Vagina (tissue), 2 donors: ENCODE measurements at regions not wholly inside any gene's neighbourhood (a gene's known extent, or its start where the extent isn't known, plus 50 kb on each side); places are given as distances from the start of the nearest gene placed in this dataset.

Source experiments
- DNase-seq, 2 donors: peaks; one replicate each; pipeline ENCODE4 v3.0.0-alpha.2; 2017; ENCODE audit errors: extremely low spot score in 2 of 2
- H3K27ac ChIP-seq: fragments of 200-600 bp; sonication (generic); one replicate; pipeline ENCODE4 v1.5.1; 2019
- H3K27me3 ChIP-seq: fragments of 200-600 bp; sonication (generic); one replicate; pipeline ENCODE4 v1.5.1; 2019
- H3K36me3 ChIP-seq, 2 donors: fragments of 200-600 bp; sonication (generic); one replicate each; pipeline ENCODE4 v1.5.1; 2017 to 2019
- H3K4me1 ChIP-seq: fragments of 200-600 bp; sonication (generic); one replicate; pipeline ENCODE4 v1.5.1; 2019
- H3K4me3 ChIP-seq, 2 donors: fragments of 200-600 bp; sonication (generic); 1 replicate in 1 of 2; 2 replicates in 1 of 2; pipeline ENCODE4 v1.5.1; 2016 to 2019
- H3K9me3 ChIP-seq: fragments of 200-600 bp; sonication (generic); one replicate; pipeline ENCODE4 v1.5.1; 2019
- POLR2A ChIP-seq, 2 donors: fragments of 450-650 bp; IDR thresholded peaks; one replicate each; pipeline ENCODE4 v1.6.1; 2017; ENCODE audit warnings: antibody characterized with exemption in 2 of 2, mild to moderate bottlenecking in 2 of 2, moderate library complexity in 2 of 2
- POLR2AphosphoS5 ChIP-seq, 2 donors: sonication (generic); formaldehyde crosslinking; IDR thresholded peaks; one replicate each; pipeline ENCODE4 v1.9.0; 2017; ENCODE audit warnings: antibody characterized with exemption in 2 of 2, mild to moderate bottlenecking in 2 of 2, low read depth in 1 of 2; ENCODE audit not compliant: insufficient read depth in 1 of 2
- intact Hi-C: fragments of 100-400 bp; cut with DNase I; formaldehyde crosslinking; loops from one replicate; pipeline ENCODE4 v1.15.1; 2023
- TF ChIP-seq, protein P1 (sequence below), 3 experiments: fragments of 450-650 bp in 2 of 3; fragments of 200-600 bp in 1 of 3; sonication (generic) in 1 of 3; IDR thresholded peaks; one replicate each; pipeline ENCODE4 v1.5.1; 2017 to 2019; ENCODE audit warnings: antibody characterized with exemption in 3 of 3, mild to moderate bottlenecking in 2 of 3, moderate library complexity in 2 of 3

DNA sequence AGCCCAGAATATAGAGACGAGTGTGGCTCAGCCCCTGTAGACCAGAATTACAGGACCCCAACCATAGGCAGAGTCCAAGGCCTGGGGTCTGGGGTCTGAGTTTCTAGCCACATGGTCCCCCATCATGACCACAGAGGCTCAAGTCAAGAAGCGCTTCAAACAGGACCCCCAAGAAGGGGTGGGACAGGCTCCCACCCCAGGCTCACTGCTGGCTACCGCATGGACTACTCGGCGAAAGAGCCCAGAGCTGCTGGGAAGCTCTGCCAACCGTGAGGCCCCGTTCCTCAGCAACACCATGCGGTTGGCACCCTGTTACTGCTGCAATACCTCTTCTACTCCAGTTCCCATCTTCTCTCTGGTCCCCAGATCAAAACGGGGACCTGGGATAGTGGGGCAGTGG, 254.8 kb downstream of the TEX29 start:
- intact Hi-C loops, result no loop called here
- H3K27me3 ChIP-seq, result no peaks in the 10 kb centered on the region
- H3K9me3 ChIP-seq, result no peaks in the 10 kb centered on the region
- H3K4me3 ChIP-seq, result no peak overlapping the region
- no peak for TF ChIP-seq POLR2A (IDR thresholded peaks at IDR 0.05)
- TF ChIP-seq, protein P1, sequence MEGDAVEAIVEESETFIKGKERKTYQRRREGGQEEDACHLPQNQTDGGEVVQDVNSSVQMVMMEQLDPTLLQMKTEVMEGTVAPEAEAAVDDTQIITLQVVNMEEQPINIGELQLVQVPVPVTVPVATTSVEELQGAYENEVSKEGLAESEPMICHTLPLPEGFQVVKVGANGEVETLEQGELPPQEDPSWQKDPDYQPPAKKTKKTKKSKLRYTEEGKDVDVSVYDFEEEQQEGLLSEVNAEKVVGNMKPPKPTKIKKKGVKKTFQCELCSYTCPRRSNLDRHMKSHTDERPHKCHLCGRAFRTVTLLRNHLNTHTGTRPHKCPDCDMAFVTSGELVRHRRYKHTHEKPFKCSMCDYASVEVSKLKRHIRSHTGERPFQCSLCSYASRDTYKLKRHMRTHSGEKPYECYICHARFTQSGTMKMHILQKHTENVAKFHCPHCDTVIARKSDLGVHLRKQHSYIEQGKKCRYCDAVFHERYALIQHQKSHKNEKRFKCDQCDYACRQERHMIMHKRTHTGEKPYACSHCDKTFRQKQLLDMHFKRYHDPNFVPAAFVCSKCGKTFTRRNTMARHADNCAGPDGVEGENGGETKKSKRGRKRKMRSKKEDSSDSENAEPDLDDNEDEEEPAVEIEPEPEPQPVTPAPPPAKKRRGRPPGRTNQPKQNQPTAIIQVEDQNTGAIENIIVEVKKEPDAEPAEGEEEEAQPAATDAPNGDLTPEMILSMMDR (IDR thresholded peaks at IDR 0.05), result no peak
- TF ChIP-seq POLR2AphosphoS5 (IDR thresholded peaks at IDR 0.05; ENCODE audit: insufficient read depth in 1 of 2, low read depth in 1 of 2), result no peak
- DNase-seq, result no peak
- H3K4me1 ChIP-seq, result no peaks in the 10 kb centered on the region
- H3K36me3 ChIP-seq, result no peaks in the 10 kb centered on the region
- H3K27ac ChIP-seq, result no peak overlapping the region

DNA sequence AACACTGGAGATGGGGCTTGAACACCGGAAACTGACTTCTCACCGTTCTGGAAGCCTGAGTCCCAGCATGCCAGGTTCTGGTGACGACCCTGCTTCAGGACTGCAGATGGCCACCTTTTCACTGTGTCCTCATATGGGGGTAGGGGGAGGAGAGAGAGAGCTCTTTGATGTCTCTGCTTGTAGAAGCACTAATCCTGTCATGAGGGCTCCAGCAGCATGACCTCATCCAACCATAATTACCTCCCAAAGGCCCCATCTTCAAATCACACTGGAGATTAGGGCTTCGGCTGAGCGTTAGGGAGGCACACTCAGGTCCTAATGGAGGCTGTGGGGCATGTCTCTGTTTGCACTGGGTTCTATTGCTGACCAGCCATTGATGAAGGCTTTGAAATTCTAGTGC, 255.3 kb downstream of the TEX29 start:
- TF ChIP-seq POLR2AphosphoS5 (IDR thresholded peaks at IDR 0.05; ENCODE audit: insufficient read depth in 1 of 2, low read depth in 1 of 2) (no peak), POLR2A (IDR thresholded peaks at IDR 0.05) (no peak)
- TF ChIP-seq, protein P1 (IDR thresholded peaks at IDR 0.05), result no peak
- Histone ChIP-seq H3K4me1 (no peaks in the 10 kb centered on the region), H3K27ac (no peak overlapping the region), H3K9me3 (no peaks in the 10 kb centered on the region), H3K36me3 (no peaks in the 10 kb centered on the region), H3K4me3 (no peak overlapping the region), H3K27me3 (no peaks in the 10 kb centered on the region)
- intact Hi-C loops, result no loop called here
- no peak for DNase-seq

DNA sequence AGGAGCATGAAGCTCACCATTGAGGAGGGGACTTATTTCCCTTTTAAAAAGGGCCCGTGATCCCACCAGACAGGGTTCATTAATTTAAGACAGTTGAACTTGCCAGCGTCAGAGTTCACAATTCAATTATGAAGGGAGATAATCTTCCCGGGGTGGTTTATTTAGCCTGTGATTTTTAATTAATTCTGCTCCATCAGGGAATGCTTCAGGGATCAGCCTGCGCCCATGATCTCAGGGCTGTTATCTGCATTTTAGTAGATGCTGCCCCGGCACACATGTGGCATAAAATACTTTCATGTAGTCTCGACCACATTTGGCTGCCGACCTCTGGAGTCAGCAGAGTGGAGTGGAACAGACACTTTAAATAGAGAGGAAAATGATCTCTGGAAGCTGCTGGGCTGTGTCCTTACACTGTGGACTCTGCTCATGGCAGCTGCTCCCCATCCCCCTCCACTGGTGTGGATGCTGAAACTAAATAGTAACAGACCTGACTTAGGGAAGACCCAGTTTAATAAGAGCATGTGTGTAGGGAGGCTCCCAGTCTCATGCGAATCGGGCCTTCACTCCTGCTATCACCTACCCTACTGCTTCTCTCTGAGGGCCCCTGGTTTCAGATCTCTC, 256.9 kb downstream of the TEX29 start:
- Histone ChIP-seq H3K27ac (no peak overlapping the region), H3K9me3 (no peaks in the 10 kb centered on the region), H3K36me3 (no peaks in the 10 kb centered on the region), H3K4me1 (no peaks in the 10 kb centered on the region), H3K4me3 (no peak overlapping the region), H3K27me3 (no peaks in the 10 kb centered on the region)
- TF ChIP-seq POLR2A (IDR thresholded peaks at IDR 0.05) (no peak), POLR2AphosphoS5 (IDR thresholded peaks at IDR 0.05; ENCODE audit: insufficient read depth in 1 of 2, low read depth in 1 of 2) (no peak)
- TF ChIP-seq, protein P1 (IDR thresholded peaks at IDR 0.05), result no peak
- DNase-seq, result no peak
- intact Hi-C loops, result no loop called here

DNA sequence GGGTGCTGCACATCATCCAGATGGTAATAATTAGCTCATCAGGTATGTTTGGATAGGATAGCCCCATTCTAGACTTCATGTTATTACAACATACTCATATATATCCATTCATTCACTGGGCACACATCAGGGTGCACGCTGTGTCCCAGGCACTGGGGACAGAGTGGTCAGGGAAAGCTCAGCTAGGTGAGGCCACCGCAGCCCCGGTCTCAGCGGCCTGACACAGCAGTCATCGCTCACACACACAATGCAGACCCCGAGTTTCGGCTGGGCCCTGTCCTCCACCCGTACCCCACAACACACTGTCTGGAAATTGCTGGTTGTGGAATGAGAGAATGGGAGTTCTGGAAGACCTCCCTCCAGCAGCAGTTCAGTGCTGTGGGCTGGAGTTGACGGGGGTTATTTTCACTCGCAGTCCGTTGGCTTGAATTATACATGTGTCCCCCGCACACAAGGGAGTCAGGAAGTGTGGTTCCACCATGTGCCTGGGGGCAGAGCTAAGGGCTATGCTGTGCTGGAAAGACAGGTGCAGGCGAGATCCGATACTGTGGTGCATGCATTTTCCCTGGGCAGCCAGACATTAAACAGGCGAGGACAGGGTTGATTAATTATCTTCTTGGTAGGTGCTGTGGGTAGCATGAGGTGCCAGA, 257.6 kb downstream of the TEX29 start:
- no peaks in the 10 kb centered on the region for H3K9me3 ChIP-seq
- H3K36me3 ChIP-seq, result no peaks in the 10 kb centered on the region
- no peaks in the 10 kb centered on the region for H3K27me3 ChIP-seq
- H3K4me3 ChIP-seq, result no peak overlapping the region
- TF ChIP-seq POLR2A (IDR thresholded peaks at IDR 0.05) (no peak), POLR2AphosphoS5 (IDR thresholded peaks at IDR 0.05; ENCODE audit: insufficient read depth in 1 of 2, low read depth in 1 of 2) (no peak)
- TF ChIP-seq, protein P1 (IDR thresholded peaks at IDR 0.05), result no peak
- H3K27ac ChIP-seq, result no peak overlapping the region
- H3K4me1 ChIP-seq, result no peaks in the 10 kb centered on the region
- no peak for DNase-seq
- intact Hi-C loops, result no loop called here

DNA sequence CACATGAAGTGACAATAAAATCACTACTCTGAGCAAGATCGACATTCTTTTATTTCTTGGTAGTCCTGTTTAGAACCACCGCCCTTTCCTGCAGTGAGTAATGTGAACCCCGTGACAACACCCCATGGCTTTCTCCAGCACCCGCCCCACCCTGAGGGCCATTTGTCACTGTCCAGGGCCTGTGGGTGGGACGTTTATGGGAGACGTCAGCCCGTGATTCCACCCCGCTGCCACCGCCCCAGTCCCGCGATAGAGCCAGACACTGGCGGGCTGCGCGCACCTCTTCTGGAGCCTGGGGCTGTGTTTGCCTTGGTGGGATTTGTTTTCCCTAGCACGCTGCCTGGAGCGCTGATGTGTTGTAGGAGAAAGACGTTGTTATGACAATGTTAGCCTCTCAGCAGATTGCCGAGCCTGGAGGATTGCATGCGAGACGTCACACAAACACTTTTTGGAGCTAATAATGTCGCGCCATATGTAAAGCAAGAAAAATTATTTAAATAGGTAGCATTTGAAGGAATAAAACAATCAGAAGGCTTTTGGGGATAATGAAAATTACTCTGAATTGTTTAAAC, 263.7 kb downstream of the TEX29 start:
- intact Hi-C loops, result no loop called here
- no peak overlapping the region for H3K27ac ChIP-seq
- H3K27me3 ChIP-seq, result no peaks in the 10 kb centered on the region
- H3K4me1 ChIP-seq, result no peaks in the 10 kb centered on the region
- H3K4me3 ChIP-seq, result no peak overlapping the region
- no peaks in the 10 kb centered on the region for H3K9me3 ChIP-seq
- H3K36me3 ChIP-seq, result no peaks in the 10 kb centered on the region
- TF ChIP-seq, protein P1 (IDR thresholded peaks at IDR 0.05), result no peak
- TF ChIP-seq POLR2AphosphoS5 (IDR thresholded peaks at IDR 0.05; ENCODE audit: insufficient read depth in 1 of 2, low read depth in 1 of 2) (no peak), POLR2A (IDR thresholded peaks at IDR 0.05) (no peak)
- no peak for DNase-seq
